HK-2 (cell line): ENCODE measurements at regions not wholly inside any gene's neighbourhood (a gene's known extent, or its start where the extent isn't known, plus 50 kb on each side); places are given as distances from the start of the nearest gene placed in this dataset.
"Not testable (repeated sequence)": the region's sequence is repeated elsewhere in the genome, so short reads cannot be mapped to it uniquely, and the experiment has no call there.

ENCODE experiments used
- DNase-seq: peaks from one replicate; pipeline ENCODE4 v3.0.0-alpha.2; 2018; ENCODE audit not compliant: unreplicated experiment

DNA sequence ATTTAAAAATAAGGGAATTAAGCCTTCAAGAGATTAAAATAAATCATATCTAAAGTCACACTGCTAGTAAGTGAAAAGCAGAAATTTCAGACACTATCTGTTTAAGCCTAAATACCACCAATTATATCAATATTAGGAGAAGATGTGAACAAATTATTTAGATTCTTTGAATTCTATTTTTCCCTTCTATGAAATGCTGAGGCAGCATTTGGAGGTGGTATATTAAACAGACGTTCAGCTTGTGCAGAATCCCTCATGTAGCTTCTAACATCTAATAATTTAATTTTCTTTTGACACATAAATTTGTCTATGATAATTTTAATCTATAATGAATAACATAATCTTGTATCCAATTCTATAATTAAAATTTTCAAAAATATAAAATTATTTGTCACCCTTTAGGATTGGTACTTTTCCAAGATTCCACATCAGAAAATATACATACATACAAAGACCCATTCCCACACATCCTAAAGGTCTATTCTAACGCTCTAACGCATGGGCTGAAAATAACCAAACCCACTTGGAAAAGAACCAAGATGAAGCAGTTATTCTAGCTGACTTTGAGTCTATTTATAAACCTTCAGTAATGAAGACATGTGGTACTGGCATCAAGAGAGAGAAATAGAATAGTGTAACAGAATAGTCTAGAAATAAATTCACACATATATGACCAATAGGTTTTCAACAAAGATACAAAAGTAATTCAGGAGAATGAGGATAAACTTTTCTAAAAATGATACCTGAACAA, 751.8 kb downstream of the GALC start:
- DNase-seq, result no peak

- not testable (repeated sequence) for DNase-seq
Observed at GRCh38 chr14:87240319-87240718, 752.7 kb downstream of the GALC start.

- DNase-seq, result no peak
Observed at GRCh38 chr14:87233806-87234384, 759.1 kb downstream of the GALC start.

GRCh38 chr14:87233266-87233665, 759.7 kb downstream of the GALC start:
- no peak for DNase-seq

GRCh38 chr14:87231336-87232026, 761.5 kb downstream of the GALC start:
- DNase-seq, result no peak

DNA sequence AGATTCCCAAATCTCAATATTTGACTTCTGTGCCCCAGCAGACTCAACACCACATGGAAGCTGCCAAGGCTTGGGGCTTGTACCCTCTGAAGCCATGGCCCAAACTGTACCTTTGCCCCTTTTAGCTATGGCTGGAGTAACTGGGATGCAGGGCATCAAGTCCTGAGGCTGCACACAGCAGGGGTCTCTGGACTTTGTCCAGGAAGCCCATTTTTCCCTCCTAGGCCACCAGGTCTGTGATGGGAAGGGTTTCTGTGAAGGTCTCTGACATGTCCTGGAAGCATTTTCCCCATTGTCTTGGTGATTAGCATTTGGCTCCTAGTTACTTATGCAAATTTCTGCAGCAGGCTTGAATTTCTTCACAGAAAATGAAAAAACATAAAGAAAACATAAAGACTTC, 762.3 kb downstream of the GALC start:
- DNase-seq, result no peak

GRCh38 chr14:87229131-87229530, 763.9 kb downstream of the GALC start:
- DNase-seq, result no peak

- DNase-seq, result no peak
Observed at GRCh38 chr14:87217023-87217422, 776.0 kb downstream of the GALC start.

- no peak for DNase-seq
Observed at GRCh38 chr14:87214558-87214957, 778.4 kb downstream of the GALC start.

GRCh38 chr14:87207756-87208155, 785.2 kb downstream of the GALC start:
- no peak for DNase-seq

DNA sequence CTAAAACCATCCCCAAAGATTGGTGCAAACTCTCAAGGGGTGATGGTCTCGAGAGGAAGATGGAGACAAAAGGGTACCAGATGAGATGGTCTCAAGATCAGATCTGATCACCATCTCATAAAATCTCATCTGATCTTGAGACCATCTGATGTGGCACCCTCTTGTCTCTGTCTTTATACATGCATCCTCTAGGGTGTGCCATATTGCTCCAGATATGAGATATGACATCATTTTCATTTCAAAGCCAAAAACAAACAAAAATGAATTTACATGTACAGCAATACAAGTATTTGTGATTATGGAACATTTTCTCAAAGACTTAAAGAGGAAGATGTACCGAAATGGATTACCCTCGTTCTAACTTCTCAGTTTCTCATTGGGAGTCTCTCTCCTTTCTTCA, 787.2 kb downstream of the GALC start:
- no peak for DNase-seq

GRCh38 chr14:87203346-87203745, 789.6 kb downstream of the GALC start:
- DNase-seq, result no peak

- no peak for DNase-seq
Observed at GRCh38 chr14:87199381-87199780, 793.6 kb downstream of the GALC start.

- DNase-seq, result no peak
Observed at GRCh38 chr14:87196436-87196835, 796.5 kb downstream of the GALC start.

DNA sequence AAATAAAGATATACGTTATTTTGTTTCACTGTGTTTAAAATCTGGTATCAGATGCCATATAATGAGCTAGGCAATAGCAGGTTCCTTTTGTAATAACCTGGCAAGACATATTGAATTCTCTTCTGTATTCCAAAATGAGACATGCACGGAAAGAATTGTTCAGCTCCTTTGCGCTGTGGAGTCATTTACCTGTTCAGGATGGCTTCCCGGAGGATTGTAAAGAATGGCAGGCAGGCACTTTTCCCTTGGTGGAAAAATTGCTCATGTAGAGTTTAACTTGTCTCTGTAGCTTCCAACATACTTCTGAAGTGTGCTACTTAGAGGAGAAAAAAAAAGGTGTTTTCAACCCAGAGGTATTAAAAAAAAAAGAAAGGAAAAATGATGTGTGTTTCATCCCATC, 805.2 kb downstream of the GALC start:
- DNase-seq, result no peak

GRCh38 chr14:87186737-87187136, 806.2 kb downstream of the GALC start:
- no peak for DNase-seq

DNA sequence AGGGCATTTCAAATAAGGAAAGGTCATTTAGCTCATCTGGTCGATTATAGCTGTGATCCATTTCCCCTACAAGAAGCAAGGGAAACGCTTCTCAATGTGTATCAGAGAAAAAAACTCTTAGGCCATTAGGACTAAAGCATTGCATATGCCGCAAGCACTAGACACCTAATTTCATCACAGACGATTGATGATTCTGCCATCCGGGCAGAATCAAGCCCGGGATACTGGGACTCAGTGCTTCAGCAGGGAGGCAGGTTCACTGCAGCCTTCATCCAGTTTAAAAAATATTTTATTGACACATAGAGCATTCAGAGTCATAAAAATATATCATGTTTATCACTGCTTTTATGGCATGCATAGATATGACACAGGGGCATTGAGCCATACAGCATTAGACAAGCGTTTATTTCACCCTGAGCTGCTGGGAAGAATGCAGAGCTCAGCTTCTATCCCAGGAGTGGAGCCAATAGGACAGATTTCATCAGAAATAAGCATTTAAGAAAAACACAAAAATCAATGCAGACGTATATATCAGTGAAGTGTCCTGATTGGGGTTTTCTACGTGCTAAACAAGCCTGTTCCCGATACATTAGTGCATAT, 806.9 kb downstream of the GALC start:
- DNase-seq, result no peak

DNA sequence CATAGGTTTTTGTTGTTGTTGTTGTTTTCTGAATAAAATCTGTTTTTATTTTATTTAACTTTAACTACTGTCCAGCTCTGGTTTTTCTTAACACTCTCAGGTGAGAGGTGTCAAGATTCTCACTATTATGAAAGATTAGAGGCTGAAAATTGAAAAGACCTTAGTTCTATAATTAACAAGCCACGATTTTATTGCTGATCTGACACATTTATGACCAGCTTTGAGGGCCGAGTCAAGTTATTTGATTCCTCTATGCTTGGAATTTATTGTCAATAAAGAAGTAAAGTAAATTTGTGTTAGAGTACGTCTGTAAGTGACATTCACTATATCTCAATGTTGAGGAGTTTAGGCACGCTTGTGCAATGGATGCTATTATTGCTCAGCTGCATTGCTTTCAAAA, 808.8 kb downstream of the GALC start:
- no peak for DNase-seq

DNA sequence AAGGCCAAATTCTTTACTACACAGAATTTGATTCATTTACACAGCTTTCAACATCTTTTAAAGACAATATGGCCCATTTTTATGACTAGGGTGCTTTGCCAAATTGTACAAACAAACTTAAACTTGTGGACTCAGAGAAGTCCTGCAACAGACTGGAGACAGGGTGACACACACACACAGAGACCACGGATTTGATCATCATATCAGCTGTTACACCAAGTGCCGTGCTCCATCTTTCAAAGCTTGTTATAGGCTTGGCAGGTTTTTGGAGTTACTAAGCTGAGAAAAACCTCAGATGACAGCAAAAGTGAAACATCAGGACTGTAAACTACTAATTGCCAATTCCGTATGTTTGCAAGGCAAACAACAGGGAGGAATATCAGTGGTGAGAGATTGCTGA, 811.7 kb downstream of the GALC start:
- DNase-seq, result no peak

- no peak for DNase-seq
Observed at GRCh38 chr14:87179936-87180335, 813.0 kb downstream of the GALC start.

- DNase-seq, result no peak
Observed at GRCh38 chr14:87178277-87178676, 814.7 kb downstream of the GALC start.

DNA sequence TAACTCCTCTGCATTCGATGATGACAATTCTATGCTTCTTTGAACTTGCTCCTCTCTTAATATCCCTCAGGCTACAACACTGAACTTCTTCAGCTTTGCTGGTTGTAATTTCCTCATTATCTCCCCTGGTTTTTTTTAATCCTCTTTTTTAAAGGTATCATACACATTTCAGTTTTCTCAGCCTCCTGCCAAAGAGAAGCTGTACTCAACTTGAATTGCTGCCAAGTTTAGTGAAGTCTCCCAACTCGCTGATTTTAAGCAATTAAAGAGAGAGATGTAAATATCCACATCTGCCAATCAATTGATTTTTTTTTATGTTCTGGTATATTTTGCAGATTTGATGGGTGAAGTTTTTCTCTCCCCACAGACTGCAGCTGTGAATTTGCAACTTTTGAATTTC, 817.8 kb downstream of the GALC start:
- no peak for DNase-seq

DNA sequence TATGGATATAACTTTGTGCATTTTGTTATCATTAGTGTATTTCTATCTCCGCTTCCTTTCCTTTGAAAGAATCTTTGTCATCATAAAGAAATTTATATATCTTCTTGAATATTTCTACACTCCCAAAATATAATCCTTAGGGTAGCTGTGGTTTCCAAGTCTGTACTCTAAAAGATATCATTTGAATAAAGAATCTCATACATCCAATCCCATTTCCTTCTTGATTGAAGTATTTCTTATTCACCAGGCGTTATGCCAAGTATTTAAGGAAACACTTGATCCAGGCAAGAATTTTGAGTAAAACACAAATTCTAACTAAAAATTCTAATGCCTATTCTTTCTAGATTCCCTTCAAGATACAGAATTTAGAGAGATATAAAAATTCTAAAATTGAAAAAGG, 821.8 kb downstream of the GALC start:
- DNase-seq, result no peak
